GM21360 (cell line): ENCODE measurements at regions not wholly inside any gene's neighbourhood (a gene's known extent, or its start where the extent isn't known, plus 50 kb on each side); places are given as distances from the start of the nearest gene placed in this dataset.

Experiments used
- ATAC-seq: cut with Tn5 transposase; IDR thresholded peaks from one replicate; pipeline ENCODE4 v1.9.1; 2021; ENCODE audit warnings: mild to moderate bottlenecking, moderate library complexity; ENCODE audit not compliant: unreplicated experiment

DNA sequence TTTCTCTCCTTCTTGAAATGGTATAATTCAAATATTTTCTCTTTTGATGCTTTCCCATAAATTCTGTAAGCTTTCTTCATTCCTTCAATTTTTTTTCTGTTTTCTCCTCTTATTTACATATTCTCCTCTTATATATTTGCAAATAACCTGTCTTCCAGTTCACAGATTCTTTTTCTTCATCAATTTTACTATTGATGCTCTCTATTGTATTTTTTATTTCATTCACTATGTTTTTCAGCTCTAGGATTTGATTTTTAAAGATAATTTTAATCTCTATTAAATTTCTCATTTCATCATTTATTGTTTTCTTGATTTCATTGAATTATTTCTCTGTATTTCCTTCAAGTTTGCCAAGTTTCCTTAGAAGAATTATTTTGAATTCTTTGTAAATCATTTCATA, 54.0 kb upstream of the PRPS1L1 start:
- no peak for ATAC-seq

DNA sequence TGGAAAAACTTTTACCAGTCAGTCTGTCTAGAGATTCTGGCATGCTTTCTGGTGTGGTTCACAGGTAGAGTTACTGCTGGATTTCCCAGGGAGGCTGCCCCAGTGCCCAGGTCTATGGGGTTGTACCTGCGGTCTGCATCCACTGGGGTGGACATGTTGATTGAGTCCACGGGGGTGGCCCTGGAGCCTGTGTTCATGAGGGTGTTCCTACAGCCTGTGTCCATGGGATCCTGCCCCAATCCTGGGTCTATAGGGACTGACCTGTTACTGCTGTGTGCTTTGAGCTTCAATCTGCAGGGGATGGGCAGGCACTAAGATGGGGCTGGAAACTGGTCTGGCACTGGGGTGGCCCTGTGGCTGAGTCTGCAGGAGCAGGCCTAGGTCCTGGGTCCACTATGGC, 54.5 kb upstream of the PRPS1L1 start:
- no peak for ATAC-seq

DNA sequence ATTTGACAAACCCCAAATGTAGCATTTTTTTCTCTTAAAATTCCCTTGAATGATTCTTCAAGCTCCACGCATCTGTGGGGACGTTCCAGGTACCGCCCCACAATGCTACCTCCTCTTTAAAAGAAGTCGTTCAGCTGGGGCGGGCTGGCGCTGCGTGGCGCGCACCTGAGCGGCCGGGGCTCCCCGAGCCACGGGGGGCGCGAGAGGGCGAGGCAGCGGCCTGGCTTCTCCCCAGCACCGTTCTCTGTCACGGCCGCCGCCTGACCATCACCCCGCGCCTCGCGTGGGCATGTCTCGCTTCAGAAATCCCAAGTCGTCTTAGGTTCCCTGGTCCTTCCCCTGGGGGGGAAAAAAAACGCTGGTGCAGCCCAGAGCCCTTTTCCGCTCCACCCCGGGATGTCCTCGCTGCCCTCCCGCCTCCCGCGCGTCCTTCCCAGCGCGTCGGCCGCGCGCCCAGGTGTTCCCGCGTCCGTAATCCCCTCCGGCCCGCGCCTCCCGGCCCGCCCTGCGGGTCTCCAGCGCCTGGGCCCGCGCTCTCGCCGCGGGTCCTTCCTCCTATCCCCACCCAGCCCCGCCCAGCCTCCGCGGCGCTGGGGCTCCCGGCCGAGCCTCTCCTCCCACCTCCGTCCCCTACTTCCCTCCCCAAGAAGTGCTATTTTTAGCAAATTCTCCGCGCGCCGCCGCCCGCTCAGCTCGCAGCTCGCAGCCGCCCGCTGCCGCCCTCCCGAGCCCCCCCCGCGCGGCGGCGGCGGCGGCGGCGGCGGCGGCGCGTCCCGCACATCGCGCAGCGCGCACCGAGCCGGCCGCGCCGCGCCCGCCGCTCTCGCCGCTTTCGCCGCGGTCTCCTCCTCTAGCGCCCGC, 58.7 kb upstream of the PRPS1L1 start:
- ATAC-seq = no peak

GRCh38 chr7:18087026-18087686, 59.5 kb upstream of the PRPS1L1 start:
- ATAC-seq = no peak

- no peak for ATAC-seq
These were observed 60.0 kb upstream of the PRPS1L1 start for GRCh38 chr7:18087687-18088078.

GRCh38 chr7:18096087-18096486, 68.4 kb upstream of the PRPS1L1 start:
- no peak for ATAC-seq

- no peak for ATAC-seq
These were observed 74.9 kb upstream of the PRPS1L1 start for GRCh38 chr7:18102576-18102975.

DNA sequence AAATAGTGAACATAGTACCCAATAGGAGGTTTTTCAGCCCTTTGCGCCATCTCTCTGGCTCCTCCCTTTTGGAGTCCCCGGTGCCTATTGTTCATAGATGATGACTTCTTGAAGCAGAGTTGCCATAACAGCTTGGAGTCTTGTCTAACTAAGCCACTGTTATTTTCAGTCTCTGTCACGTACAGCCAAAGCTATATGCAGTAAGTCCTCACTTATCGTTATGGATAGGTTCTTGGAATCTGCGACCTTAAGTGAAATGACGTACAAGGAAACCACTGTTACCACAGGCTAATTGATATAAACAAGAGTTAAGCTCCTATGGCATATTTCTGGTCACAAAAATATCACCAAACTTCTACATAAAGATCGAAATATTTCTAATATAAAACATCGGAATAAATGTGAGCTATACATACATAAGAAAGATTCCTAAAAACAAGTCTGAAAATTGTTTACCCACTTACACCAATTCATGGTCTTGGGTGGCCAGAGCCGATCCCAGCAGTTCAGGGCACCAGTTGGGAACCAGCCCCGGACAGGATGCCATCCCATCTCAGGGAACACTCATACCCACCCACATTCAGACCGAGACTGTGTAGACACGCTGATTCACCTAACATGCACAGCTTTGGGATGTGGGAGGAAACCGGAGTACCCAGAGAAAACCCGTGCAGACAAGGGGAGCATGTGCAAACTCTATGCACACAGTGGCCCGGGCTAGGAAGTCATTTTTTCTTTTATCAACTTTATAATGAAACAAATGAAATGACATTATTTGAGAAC, 76.0 kb upstream of the PRPS1L1 start:
- no peak for ATAC-seq

DNA sequence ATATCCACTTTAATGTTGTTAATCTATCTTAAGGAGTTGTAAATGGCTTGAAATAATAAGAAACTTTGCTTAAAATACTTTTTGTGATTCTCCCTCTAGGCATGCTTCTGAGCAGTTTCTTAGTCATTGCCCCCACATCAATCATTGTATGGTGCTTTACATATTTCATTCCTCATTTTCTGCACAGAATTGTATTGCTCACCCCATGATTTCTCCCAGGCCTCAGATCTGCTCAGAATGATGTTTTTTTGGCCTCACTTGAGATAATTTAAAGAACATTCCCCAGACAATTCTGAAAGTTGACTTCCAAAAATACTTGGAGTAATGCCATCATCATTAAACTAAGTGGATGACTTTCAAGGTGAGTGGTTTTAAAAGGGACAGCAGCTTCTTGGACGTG, 82.1 kb upstream of the PRPS1L1 start:
- ATAC-seq = no peak

DNA sequence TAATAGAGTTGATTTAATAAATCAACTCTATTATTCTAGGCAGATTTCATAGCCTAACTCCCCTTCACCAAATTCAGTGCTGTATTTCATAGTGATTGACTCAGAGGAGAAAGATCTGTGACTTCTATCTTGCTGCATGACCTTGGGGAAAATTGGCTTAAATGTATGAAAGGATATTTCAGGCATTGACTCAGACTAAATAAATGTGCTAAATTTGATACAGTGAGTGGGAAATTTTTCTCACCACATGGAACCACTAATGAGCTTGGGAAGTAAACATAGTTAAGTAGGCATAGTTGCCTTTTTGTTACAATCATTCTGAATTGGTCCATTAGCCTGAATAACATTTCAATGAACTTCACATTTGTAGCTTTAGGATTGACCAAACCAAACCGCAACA, 89.0 kb upstream of the PRPS1L1 start:
- ATAC-seq = no peak

GRCh38 chr7:18117482-18117881, 89.8 kb upstream of the PRPS1L1 start:
- ATAC-seq = no peak

DNA sequence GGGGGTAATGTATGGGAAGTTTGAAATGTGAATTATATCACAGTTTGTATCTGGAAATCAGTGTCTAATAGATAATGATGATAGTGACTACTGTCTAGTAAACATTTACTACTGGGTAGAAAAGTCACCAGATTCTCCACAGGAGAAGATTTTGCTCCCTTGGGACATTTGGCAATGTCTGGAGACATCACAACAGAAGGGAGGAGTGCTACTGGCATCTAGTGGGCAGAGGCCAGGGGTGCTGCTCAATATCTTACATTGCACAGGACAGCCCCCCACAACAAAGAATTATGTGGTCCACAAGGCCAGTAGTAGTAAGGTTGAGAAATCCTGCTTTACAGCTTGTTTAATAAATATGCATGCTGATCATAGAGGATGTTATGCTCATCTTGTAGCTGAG, 92.3 kb upstream of the PRPS1L1 start:
- no peak for ATAC-seq

DNA sequence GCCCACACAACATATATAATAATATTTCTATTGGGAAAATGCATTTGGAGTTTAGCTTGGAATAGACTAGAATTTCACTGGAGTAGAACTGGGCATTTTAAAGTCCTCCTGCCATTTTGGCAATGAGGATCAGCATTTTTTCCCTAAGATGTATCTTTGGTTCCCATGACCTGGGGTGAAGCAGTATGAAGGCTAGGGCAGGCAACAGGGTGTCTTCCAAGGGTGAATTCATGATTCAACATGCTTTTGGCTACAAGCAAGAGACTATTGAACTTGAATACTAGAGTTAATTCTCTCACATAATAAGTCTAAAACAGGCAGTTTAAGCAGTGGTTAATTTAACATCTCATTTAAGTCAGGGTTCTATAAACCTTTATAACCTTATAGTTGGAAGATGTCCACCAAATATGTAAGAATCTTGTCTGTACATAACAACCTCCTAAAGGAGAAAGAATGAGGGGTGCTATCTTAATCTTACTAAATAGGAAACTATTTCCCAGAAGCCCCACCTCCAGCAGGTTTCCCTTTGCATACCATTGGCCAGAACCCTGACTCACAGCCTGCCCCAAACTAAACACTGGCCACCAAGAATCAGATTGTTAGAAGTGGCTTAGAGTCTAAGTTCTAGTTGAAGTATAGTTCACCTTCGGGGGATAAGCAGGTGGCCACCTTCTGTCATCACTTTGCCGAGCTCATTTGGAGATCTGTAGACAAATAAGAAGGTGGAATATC, 96.0 kb upstream of the PRPS1L1 start:
- ATAC-seq = no peak

GRCh38 chr7:18125476-18125875, 97.8 kb upstream of the PRPS1L1 start:
- ATAC-seq = no peak

DNA sequence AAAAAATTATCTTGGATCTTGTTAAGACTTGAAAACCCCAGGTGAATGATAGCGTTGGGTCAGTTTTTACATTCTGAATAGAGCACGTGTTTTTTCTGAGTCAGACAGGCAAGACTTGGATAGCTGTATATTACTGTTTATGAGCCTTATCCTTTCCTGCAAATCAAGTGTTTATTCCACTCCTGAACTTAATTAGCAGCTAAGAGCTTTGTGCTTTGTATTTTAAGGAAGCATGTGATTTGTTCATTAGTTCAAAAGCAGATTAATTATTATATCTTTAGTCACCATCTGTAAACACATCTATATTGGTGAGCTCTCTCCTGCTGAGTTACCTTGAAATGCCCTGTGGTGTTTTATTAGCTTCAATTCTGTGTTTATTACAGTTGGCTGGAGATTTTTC, 98.6 kb upstream of the PRPS1L1 start:
- ATAC-seq = no peak

GRCh38 chr7:18128846-18129245, 101.2 kb upstream of the PRPS1L1 start:
- no peak for ATAC-seq

DNA sequence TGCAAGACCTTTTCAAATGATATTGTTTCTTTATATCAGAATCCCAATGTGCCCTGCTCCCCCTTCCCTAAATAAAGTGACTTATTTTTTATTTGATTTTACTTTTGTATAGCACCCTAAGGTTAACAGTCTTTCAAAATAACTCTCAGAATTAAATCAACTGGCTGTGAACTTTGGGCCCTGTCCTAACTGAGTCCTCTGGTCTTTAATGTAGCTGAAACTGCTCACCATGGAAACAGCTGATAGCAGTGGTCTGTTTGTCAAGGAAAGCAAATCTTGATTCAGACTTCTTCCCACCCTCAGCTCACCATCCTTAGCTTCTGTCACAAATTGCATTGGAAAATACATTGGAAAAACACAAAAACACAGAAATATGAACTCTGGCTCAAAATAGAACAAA, 105.2 kb upstream of the PRPS1L1 start:
- ATAC-seq = no peak

GRCh38 chr7:18133921-18134320, 106.3 kb upstream of the PRPS1L1 start:
- no peak for ATAC-seq

GRCh38 chr7:18140943-18141342, 113.3 kb upstream of the PRPS1L1 start:
- no peak for ATAC-seq

GRCh38 chr7:18144166-18144565, 116.5 kb upstream of the PRPS1L1 start:
- ATAC-seq = no peak

DNA sequence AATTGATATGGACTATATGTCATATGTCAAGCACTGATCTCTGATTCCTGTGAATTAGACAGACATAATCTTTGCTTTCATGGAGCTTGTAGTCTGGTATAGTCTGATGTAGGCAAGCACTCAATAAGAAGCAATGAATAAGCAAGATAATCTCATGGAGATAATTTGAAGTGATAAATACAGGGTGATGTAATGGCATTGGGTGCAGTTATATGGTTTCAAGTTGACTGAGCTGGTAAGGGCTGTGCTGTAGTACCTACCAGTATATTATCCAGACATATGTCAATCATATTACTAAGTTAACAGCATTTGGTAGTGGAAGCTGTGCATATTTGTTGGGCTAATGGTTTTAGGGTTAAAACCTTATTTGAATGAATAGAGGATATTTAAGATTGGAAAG, 117.5 kb upstream of the PRPS1L1 start:
- ATAC-seq = no peak
